Progenitor cell of endocrine pancreas (in vitro differentiated cells): ENCODE measurements at regions not wholly inside any gene's neighbourhood (a gene's known extent, or its start where the extent isn't known, plus 50 kb on each side); places are given as distances from the start of the nearest gene placed in this dataset.

Experiments used
- DNase-seq: peaks from one replicate; pipeline ENCODE4 v3.0.0; 2021; ENCODE audit warnings: low spot score; ENCODE audit not compliant: unreplicated experiment
- H3K27ac Mint-ChIP-seq: 2 replicates; pipeline ENCODE4 v1.8.0; 2021; ENCODE audit warnings: mild to moderate bottlenecking, moderate library complexity, mixed read lengths
- H3K27me3 Mint-ChIP-seq: 2 replicates; pipeline ENCODE4 v1.8.0; 2021; ENCODE audit warnings: mixed read lengths
- H3K36me3 Mint-ChIP-seq: 2 replicates; pipeline ENCODE4 v1.8.0; 2022; ENCODE audit warnings: mixed read lengths; ENCODE audit not compliant: insufficient read depth
- H3K4me1 Mint-ChIP-seq: 2 replicates; pipeline ENCODE4 v1.8.0; 2021; ENCODE audit warnings: low read depth, mixed read lengths
- H3K4me3 Mint-ChIP-seq: 2 replicates; pipeline ENCODE4 v1.8.0; 2021; ENCODE audit warnings: low read depth, mild to moderate bottlenecking, moderate library complexity, mixed read lengths
- H3K9me3 Mint-ChIP-seq: 2 replicates; pipeline ENCODE4 v1.8.0; 2021; ENCODE audit warnings: low read depth, mixed read lengths
- TF ChIP-seq, protein P1 (sequence below): fragments of 200-600 bp; sonication (generic); IDR thresholded peaks from one replicate; pipeline ENCODE4 v1.5.0; 2021; ENCODE audit warnings: antibody characterized with exemption, mild to moderate bottlenecking; ENCODE audit not compliant: unreplicated experiment

GRCh38 chr7:47724335-47724982 is 142.5 kb upstream of the TNS3 start:
- no peak overlapping the region for H3K4me3 Mint-ChIP-seq
- peaks cover 6% of the 10 kb centered on the region for H3K27me3 Mint-ChIP-seq
- TF ChIP-seq, protein P1, sequence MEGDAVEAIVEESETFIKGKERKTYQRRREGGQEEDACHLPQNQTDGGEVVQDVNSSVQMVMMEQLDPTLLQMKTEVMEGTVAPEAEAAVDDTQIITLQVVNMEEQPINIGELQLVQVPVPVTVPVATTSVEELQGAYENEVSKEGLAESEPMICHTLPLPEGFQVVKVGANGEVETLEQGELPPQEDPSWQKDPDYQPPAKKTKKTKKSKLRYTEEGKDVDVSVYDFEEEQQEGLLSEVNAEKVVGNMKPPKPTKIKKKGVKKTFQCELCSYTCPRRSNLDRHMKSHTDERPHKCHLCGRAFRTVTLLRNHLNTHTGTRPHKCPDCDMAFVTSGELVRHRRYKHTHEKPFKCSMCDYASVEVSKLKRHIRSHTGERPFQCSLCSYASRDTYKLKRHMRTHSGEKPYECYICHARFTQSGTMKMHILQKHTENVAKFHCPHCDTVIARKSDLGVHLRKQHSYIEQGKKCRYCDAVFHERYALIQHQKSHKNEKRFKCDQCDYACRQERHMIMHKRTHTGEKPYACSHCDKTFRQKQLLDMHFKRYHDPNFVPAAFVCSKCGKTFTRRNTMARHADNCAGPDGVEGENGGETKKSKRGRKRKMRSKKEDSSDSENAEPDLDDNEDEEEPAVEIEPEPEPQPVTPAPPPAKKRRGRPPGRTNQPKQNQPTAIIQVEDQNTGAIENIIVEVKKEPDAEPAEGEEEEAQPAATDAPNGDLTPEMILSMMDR, result no peak
- no peaks in the 10 kb centered on the region for H3K9me3 Mint-ChIP-seq
- no peaks in the 10 kb centered on the region for H3K36me3 Mint-ChIP-seq
- no peak overlapping the region for H3K27ac Mint-ChIP-seq
- no peak for DNase-seq
- H3K4me1 Mint-ChIP-seq, result peaks cover 25% of the 10 kb centered on the region

GRCh38 chr7:47722126-47722525 is 140.2 kb upstream of the TNS3 start:
- DNase-seq, result no peak
- H3K4me1 Mint-ChIP-seq, result peaks cover 21% of the 10 kb centered on the region
- no peak overlapping the region for H3K4me3 Mint-ChIP-seq
- TF ChIP-seq, protein P1, result no peak
- H3K27me3 Mint-ChIP-seq, result peaks cover 4% of the 10 kb centered on the region
- no peaks in the 10 kb centered on the region for H3K9me3 Mint-ChIP-seq
- H3K27ac Mint-ChIP-seq, result no peak overlapping the region
- H3K36me3 Mint-ChIP-seq, result no peaks in the 10 kb centered on the region

DNA sequence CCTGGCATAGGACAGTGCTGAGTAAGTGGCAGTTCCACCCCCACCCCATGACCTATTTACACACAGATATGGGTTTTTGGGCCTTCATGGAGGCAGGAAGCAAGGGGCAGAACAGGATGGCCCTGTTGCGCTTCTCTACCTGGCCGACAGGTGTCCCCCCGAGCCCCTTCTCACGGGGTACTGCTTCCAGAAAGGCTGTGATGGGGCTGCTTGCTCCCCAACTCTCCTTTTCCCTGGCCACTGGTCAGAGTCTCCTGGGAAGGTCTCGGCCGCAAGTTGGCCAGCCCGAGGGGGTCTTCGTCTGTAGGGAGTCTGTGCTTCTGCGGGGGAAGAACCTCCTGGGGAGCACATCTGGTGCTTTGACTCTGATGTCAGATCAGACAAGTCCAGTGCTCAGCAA is 139.8 kb upstream of the TNS3 start:
- TF ChIP-seq, protein P1, result peak; percentile 33

DNA sequence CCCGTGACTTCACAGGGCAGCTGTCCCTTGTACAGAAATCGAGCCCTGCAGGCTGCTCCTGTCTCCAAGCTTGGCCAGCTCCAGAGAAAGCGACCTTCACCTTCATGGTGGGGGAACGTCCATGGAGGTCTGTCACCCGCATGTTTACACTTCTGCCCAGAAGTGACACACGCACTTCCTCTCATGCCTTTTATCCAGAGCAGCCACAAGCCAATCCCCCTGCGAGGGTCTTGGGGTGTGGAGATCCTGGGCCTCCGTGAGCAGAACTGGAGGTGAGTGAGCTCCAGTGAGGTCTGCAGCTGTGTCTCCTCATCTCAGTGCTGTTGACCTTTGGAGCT is 139.0 kb upstream of the TNS3 start:
- Mint-ChIP-seq H3K27me3 (peaks cover 3% of the 10 kb centered on the region), H3K9me3 (no peaks in the 10 kb centered on the region), H3K36me3 (no peaks in the 10 kb centered on the region), H3K4me3 (no peak overlapping the region), H3K27ac (no peak overlapping the region), H3K4me1 (peaks cover 19% of the 10 kb centered on the region)
- no peak for DNase-seq
- TF ChIP-seq, protein P1, result no peak

More for the DNA sequence above, 139.8 kb upstream of the TNS3 start:
- H3K27me3 Mint-ChIP-seq, result peaks cover 4% of the 10 kb centered on the region
- H3K4me3 Mint-ChIP-seq, result no peak overlapping the region
- H3K27ac Mint-ChIP-seq, result no peak overlapping the region
- peaks cover 21% of the 10 kb centered on the region for H3K4me1 Mint-ChIP-seq
- no peak for DNase-seq
- no peaks in the 10 kb centered on the region for H3K9me3 Mint-ChIP-seq
- H3K36me3 Mint-ChIP-seq, result no peaks in the 10 kb centered on the region

DNA sequence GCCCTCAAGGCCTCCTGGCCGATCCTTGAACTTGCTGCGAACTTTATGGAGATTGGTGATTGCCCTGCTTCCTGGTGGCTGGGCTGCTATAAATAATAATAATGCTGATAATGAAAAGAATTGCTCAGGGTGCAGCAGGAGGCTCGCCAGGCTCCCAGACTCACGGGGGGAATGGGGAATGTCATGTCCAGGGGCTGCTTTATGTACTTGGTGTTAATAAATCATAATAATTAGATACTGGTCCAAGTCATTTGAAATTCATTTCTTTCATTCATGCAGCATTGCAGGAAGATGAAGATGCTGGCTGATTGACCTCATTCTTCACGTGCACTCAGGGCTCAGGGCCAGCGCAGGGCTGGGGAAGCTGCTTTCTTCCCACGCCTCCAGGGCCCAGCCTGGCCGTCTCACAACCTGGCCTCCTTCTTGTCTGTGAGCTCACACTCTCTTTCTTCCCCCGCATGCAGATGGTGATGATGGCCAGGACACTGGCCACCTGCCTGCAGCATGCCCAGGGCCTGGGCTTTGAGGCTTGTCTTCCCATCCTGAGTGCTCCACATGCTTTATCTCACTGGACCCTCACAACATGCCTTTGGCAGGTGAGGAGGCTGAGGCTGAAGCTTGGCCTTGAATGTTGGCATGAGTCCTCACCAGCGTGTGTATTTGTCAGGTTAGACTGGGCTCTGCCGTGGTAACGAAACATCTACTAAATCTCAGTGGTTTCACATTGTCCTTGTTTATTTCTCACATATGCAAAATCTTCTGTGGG is 138.4 kb upstream of the TNS3 start:
- Mint-ChIP-seq H3K27ac (peak overlapping the region; percentile 24), H3K4me1 (peaks cover 14% of the 10 kb centered on the region), H3K36me3 (no peaks in the 10 kb centered on the region), H3K4me3 (no peak overlapping the region), H3K27me3 (no peaks in the 10 kb centered on the region), H3K9me3 (no peaks in the 10 kb centered on the region)
- TF ChIP-seq, protein P1, result no peak
- no peak for DNase-seq
